Stimulated activated CD8-positive, alpha-beta memory T cell treated with anti-CD3 and anti-CD28 coated beads, Interleukin-2, amount 100 ng/mL, for 1 hour (primary cell): ENCODE measurements at regions not wholly inside any gene's neighbourhood (a gene's known extent, or its start where the extent isn't known, plus 50 kb on each side); places are given as distances from the start of the nearest gene placed in this dataset.
"Not testable (repeated sequence)": the region's sequence is repeated elsewhere in the genome, so short reads cannot be mapped to it uniquely, and the experiment has no call there.

Experiments used
- DNase-seq, 2 donors: peaks; one replicate each; pipeline ENCODE4 v3.0.0-alpha.2; 2020; ENCODE audit warnings: low read depth in 2 of 2

- DNase-seq, result no peak
Observed at GRCh38 chr7:106749165-106749564, 88.2 kb upstream of the CCDC71L start.

DNA sequence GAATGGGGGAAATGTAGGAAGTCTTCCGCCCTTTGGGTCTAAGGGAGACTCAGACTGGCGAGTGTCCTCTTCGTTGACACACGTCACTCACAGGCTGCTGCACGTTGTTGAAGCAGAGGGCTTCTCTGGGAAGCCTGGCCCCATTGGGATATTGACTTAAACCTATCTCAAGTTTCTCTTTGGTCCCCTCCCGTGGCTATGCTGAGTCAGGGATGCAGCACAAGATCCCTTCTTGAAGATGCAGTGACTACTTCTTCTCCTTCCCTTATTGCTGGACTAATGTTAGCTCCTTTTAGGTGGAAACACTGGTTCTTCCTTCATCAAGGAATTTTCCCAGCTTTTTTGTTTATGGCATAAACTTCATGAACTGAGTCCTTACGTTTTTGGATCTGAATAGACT is 89.8 kb upstream of the CCDC71L start:
- no peak for DNase-seq

- DNase-seq, result no peak
Observed at GRCh38 chr7:106752367-106752766, 91.4 kb upstream of the CCDC71L start.

GRCh38 chr7:106755024-106755423 is 94.1 kb upstream of the CCDC71L start:
- not testable (repeated sequence) for DNase-seq

GRCh38 chr7:106755641-106756040 is 94.7 kb upstream of the CCDC71L start:
- no peak for DNase-seq

GRCh38 chr7:106756071-106756470 is 95.1 kb upstream of the CCDC71L start:
- DNase-seq, result no peak

GRCh38 chr7:106756884-106757283 is 95.9 kb upstream of the CCDC71L start:
- no peak for DNase-seq

- DNase-seq, result no peak
Observed at GRCh38 chr7:106757846-106758245, 96.9 kb upstream of the CCDC71L start.

DNA sequence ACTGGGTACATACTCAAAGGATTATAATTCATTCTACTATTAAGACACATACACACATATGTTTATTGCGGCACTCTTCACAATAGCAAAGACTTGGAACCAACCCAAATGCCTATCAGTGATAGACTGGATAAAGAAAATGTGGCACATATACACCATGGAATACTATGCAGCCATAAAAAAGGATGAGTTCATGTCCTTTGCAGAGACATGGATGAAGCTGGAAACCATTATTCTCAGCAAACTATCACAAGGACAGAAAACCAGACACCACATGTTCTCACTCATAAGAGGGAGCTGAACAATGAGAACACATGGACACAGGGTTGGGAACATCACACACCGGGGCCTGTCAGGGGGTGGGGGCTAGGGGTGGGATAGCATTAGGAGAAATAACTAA is 101.9 kb upstream of the CCDC71L start:
- DNase-seq, result not testable (repeated sequence)

DNA sequence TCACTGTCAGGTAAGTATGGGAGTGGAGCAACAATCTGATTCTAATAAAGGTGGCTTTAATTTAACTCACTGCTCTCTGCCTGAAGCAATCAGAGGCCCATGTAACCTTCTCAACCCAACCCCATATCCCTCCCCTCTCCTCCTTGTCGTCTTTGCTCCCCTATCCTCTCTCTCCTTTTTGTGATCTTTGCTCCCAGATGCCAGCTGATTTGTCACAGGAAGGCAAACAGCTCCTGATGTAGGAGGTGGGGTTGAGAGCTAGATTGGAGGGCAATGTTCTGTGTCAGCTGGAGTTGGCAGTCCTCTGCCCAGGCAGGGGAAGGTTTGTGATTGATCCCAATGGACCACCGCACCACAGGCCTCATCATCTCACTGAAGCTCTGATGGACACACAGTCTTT is 101.4 kb upstream of the PIK3CG start:
- no peak for DNase-seq

- no peak for DNase-seq
Observed at GRCh38 chr7:106765727-106766355, 99.2 kb upstream of the PIK3CG start.

DNA sequence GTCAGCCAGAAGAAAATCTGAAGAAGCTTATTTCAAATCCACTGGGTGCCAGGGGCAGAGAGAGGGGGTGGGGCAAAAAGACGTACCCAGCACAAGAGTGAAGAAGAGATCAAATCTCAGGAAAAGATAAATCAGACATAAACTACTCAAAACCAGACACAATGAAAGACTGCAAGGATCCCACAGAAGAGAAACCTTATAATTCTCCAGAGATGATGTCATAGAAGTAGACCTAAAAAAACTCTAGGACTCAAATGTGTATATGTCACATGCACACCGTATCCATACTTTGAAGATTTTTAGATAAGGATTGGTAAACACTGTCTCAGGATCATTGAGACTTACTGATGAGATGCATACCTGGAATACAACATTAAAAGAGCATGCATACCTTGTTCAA is 98.5 kb upstream of the PIK3CG start:
- DNase-seq, result no peak

DNA sequence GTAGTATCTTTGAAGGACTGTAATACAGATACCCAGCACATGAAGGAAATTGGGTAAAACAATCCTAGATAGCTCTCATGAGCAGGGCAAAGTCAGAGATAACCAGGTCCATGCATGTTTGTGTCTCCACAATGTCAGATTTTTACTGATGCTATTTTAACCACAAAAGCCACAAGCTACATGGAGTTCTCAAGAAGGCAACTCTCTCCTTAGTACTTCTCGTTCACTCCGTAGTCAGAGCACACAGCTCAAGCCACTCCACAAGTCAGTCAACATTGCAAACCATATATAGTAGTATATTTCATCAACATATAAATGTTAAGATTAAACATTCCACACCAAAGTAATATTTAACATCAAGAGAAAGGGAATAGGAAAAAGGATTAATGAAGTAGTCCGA is 98.0 kb upstream of the PIK3CG start:
- DNase-seq, result no peak

DNA sequence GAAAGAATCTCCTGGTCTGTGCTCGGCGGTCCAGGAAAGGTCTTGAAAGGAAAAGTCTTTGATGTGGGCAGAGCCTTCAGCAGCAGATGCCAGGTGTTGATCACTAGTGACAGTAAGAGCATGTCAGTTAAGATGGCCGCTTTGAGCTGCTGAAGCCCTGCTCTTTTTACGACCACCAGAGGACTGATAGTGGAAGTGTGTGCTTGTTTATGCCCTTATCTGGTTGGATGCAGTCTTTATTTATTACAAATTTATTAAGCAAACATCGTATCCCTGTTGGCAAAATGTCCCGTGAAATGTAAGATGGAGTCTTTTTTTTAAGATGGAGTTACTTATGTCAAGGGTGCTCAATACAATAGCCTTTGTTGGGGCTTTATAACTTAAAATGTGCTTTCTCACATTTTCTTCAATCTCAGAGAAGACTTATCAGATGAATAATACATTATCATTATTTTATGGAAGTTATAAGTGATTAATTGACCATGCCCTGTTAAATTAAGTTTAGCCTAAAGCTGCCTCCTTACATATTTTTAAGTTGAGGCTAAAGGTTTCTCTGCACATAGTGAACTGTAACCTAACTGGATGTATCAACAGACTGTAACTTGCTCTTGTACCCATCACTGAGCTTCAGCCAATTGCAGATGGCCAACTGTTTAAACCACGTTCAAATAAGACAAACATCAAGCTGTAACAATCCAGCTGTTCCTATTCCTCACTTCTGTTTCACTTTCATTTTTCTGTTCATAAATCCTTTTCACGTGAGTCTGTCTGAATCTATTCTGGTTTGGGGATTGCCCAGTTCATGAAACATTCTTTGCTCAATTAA is 97.4 kb upstream of the PIK3CG start:
- no peak for DNase-seq

DNA sequence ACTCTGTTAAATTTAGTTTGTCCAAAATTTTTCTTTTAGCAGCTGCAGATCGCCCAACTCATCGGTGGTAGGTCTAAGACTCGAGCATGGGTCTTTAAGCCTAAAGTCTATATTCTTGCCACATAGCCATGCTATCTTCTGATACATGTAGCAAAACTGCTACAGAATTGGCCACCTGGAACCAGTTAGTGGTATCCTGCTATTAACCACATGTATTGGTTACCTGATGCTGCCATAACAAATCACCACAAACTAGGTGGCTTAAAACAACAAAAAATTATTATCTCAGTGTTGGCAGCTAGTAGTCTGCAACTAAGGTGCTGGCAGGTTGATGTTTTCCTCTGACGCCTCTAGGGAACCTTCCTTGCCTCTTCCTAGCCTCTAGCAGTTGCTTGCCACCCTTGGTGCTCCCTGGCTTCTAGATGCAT is 96.7 kb upstream of the PIK3CG start:
- DNase-seq, result no peak

GRCh38 chr7:106770191-106770590 is 94.9 kb upstream of the PIK3CG start:
- DNase-seq, result no peak

DNA sequence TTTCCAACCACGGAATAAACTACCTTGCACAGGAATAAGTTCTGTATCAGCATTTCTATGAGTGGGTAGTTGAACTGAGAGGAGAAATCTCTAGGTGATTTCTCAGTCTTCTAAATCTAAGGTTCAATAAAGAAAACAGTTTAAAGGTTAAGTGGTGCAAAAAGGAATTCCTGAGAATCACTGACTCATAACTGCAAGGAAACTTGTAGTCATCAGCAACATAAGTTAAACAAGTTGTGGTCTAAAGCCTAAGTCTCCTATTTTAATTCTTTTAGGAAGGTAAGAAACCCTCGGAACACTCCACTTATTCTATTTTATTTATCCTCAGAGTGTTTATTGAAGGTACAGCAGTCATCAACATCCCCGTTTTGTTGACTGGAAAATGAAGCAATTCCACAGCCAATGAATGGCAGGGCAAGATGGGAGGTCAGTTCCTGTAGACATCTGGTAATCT is 92.4 kb upstream of the PIK3CG start:
- no peak for DNase-seq

DNA sequence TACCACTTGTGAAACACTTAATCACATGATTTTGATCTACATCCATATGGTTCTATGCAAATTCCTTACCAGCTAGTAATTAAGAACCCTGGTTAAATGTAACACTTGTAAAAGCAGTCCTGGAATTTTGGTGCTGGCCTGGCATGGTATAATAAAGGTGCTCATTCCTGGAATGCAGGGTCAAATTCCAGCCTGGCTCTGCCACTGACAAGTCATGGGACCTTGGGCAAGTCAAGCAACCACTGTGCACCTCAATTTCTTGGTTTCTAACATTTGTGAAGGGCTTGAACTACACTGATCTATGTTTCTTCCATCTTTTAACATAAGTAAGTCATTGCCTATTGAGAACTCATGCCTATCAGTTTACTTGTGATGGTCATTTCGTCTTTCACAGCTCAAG is 91.9 kb upstream of the PIK3CG start:
- DNase-seq, result no peak

DNA sequence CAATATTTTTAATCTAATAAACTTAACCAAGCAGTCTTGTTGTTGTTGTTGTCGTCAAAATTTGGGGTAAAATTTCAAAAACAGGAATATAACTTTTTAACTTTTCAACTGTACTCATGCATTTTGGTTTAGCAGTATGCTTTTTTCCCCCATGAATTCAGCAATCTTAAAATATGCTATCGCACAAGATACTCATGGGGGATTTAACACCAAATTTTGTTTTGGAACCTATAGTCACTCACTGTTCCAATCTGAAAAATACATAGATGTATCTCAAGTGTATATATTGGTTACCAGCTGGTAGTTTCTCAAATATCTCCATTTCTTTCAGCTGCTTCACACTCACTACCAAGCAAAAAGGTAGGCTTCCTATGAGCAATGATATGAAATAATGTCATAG is 91.4 kb upstream of the PIK3CG start:
- DNase-seq, result no peak

- DNase-seq, result no peak
Observed at GRCh38 chr7:106774213-106774767, 90.8 kb upstream of the PIK3CG start.

DNA sequence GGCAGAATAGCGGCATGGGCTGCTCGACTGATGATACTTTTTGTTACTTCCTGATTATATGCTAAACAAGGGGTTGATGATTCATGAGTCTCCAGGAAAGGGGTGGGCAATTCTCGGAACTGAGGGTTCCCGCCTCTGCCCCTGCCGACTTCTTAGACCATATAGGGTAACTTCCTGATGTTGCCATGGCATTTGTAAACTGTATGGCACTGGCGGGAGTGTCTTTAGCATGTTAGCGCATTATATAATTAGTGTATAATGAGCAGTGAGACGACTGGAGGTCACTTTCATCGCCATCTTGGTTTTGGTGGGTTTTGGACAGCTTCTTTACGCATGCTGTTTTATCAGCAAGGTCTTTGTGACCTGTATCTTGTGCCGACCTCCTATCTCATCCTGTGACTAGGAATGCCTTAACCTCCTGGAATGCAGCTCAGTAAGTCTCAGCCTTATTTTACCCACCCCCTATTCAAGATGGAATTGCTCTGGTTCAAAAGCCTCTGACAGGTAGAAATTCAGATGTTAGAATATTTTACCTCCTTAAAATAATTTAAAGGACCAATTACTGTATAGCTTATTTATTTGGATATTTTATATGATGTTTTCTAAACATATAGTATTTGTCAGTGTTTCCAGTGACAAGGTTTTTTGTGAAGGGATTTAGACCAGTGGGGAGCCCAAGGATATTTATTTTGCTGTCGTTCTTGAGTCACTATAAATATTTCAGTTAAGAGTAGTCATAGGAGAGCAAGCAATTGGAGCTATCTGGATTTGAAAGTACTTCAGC is 90.1 kb upstream of the PIK3CG start:
- no peak for DNase-seq

GRCh38 chr7:106775552-106775936 is 89.5 kb upstream of the PIK3CG start:
- DNase-seq, result no peak
